ENCODE measurements at regions not wholly inside any gene's neighbourhood (a gene's known extent, or its start where the extent isn't known, plus 50 kb on each side); places are given as distances from the start of the nearest gene placed in this dataset.

GRCh38 chr1:87558921-87559320, 230.2 kb downstream of the LMO4 start:
- no peak for DNase-seq (ENCODE audit: low read depth in 1 of 2, low spot score in 1 of 2)
- TF ChIP-seq POLR2AphosphoS5 (IDR thresholded peaks at IDR 0.05; ENCODE audit: low read depth) (no peak), CTCF (IDR thresholded peaks at IDR 0.05; ENCODE audit: insufficient read depth, low read length) (no peak), SPI1 (IDR thresholded peaks at IDR 0.05; ENCODE audit: borderline replicate concordance, low read depth) (no peak), REST (IDR thresholded peaks at IDR 0.05; ENCODE audit: insufficient replicate concordance, low read depth) (no peak), GABPA (IDR thresholded peaks at IDR 0.05; ENCODE audit: low read depth) (no peak)
- no peak overlapping the region for H3K4me3 ChIP-seq (replicated peaks; ENCODE audit: insufficient read depth, low read length)
- no peak overlapping the region for H3K27ac ChIP-seq (replicated peaks)
- H3K27me3 ChIP-seq (ENCODE audit: insufficient read depth, poor library complexity, severe bottlenecking) = no peaks in the 10 kb centered on the region

- H3K27me3 ChIP-seq (ENCODE audit: insufficient read depth, poor library complexity, severe bottlenecking) = no peaks in the 10 kb centered on the region
- H3K4me3 ChIP-seq (replicated peaks; ENCODE audit: insufficient read depth, low read length) = no peak overlapping the region
- no peak for TF ChIP-seq SPI1 (IDR thresholded peaks at IDR 0.05; ENCODE audit: borderline replicate concordance, low read depth)
- H3K27ac ChIP-seq (replicated peaks) = no peak overlapping the region
- no peak for DNase-seq (ENCODE audit: low read depth in 1 of 2, low spot score in 1 of 2)
Measured at GRCh38 chr1:87560137-87560536, 231.5 kb downstream of the LMO4 start.

GRCh38 chr1:87560601-87561360, 232.1 kb downstream of the LMO4 start:
- Histone ChIP-seq H3K27me3 (ENCODE audit: insufficient read depth, poor library complexity, severe bottlenecking) (no peaks in the 10 kb centered on the region), H3K4me3 (replicated peaks; ENCODE audit: insufficient read depth, low read length) (no peak overlapping the region), H3K27ac (replicated peaks) (no peak overlapping the region)
- TF ChIP-seq POLR2AphosphoS5 (IDR thresholded peaks at IDR 0.05; ENCODE audit: low read depth) (no peak), REST (IDR thresholded peaks at IDR 0.05; ENCODE audit: insufficient replicate concordance, low read depth) (no peak), CTCF (IDR thresholded peaks at IDR 0.05; ENCODE audit: insufficient read depth, low read length) (no peak), SPI1 (IDR thresholded peaks at IDR 0.05; ENCODE audit: borderline replicate concordance, low read depth) (no peak), GABPA (IDR thresholded peaks at IDR 0.05; ENCODE audit: low read depth) (no peak)
- no peak for DNase-seq (ENCODE audit: low read depth in 1 of 2, low spot score in 1 of 2)

DNA sequence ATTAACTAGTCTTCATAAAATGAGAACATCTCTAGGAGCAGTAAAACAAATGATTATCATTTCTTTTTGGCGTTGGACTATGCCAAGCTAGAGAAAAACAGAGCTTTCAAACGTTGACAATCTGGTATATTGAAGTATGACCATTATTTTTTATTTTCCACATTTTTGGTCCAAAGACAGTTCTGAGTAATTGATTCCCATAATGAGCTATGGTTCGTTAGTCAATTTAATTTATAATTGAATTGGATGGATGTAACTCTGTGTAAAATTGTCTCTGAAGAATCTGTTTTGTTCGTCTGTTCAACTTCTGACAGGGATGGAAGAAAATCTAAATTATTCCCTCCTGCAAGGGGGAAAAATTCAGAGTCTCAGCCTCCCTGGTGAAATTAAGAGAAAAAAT, 234.5 kb downstream of the LMO4 start:
- no peak for TF ChIP-seq REST (IDR thresholded peaks at IDR 0.05; ENCODE audit: insufficient replicate concordance, low read depth)
- no peak for TF ChIP-seq SPI1 (IDR thresholded peaks at IDR 0.05; ENCODE audit: borderline replicate concordance, low read depth)
- no peak for TF ChIP-seq POLR2AphosphoS5 (IDR thresholded peaks at IDR 0.05; ENCODE audit: low read depth)
- no peak for TF ChIP-seq CTCF (IDR thresholded peaks at IDR 0.05; ENCODE audit: insufficient read depth, low read length)
- TF ChIP-seq GABPA (IDR thresholded peaks at IDR 0.05; ENCODE audit: low read depth) = no peak

More for the DNA sequence above, 234.5 kb downstream of the LMO4 start:
- Histone ChIP-seq H3K27ac (replicated peaks) (no peak overlapping the region), H3K27me3 (ENCODE audit: insufficient read depth, poor library complexity, severe bottlenecking) (no peaks in the 10 kb centered on the region), H3K4me3 (replicated peaks; ENCODE audit: insufficient read depth, low read length) (no peak overlapping the region)
- DNase-seq (ENCODE audit: low read depth in 1 of 2, low spot score in 1 of 2) = no peak

Measured in HL-60 (cell line).